Lower lobe of right lung (tissue), 2 donors: ENCODE measurements at regions not wholly inside any gene's neighbourhood (a gene's known extent, or its start where the extent isn't known, plus 50 kb on each side); places are given as distances from the start of the nearest gene placed in this dataset.

Experiments used
- ATAC-seq, 2 donors: fragments of 200-7000 bp; cut with Tn5 transposase; one replicate each; pipeline ENCODE4 v1.9.1; 2020 to 2022; ENCODE audit warnings: mild to moderate bottlenecking in 2 of 2, moderate library complexity in 2 of 2
- DNase-seq: peaks from one replicate; pipeline ENCODE4 v3.0.0-alpha.2; 2020
- H3K27ac ChIP-seq: fragments of 200-600 bp; one replicate; pipeline ENCODE4 v1.8.0; 2022
- H3K27me3 ChIP-seq: fragments of 200-600 bp; one replicate; pipeline ENCODE4 v1.8.0; 2022; ENCODE audit warnings: low read depth
- H3K36me3 ChIP-seq: fragments of 200-600 bp; one replicate; pipeline ENCODE4 v1.8.0; 2022; ENCODE audit warnings: mild to moderate bottlenecking
- H3K4me1 ChIP-seq: fragments of 200-600 bp; one replicate; pipeline ENCODE4 v1.8.0; 2022
- H3K4me3 ChIP-seq: fragments of 200-600 bp; one replicate; pipeline ENCODE4 v1.8.0; 2022; ENCODE audit warnings: mild to moderate bottlenecking
- H3K9me3 ChIP-seq: fragments of 200-600 bp; one replicate; pipeline ENCODE4 v1.8.0; 2022
- CTCF ChIP-seq: fragments of 200-600 bp; IDR thresholded peaks from one replicate; pipeline ENCODE4 v1.8.0; 2022; ENCODE audit warnings: antibody characterized with exemption, mild to moderate bottlenecking
- intact Hi-C: fragments of 100-400 bp; cut with DNase I; formaldehyde crosslinking; loops from one replicate; pipeline ENCODE4 v1.11.0; 2022
- donor health status: DM: no; HTN: yes; CAD: no; lungs with severe emphysema.

- Histone ChIP-seq H3K36me3 (no peaks in the 10 kb centered on the region), H3K27ac (no peak overlapping the region), H3K4me3 (no peak overlapping the region), H3K27me3 (no peaks in the 10 kb centered on the region), H3K9me3 (no peaks in the 10 kb centered on the region), H3K4me1 (no peaks in the 10 kb centered on the region)
- DNase-seq (no peak), ATAC-seq (no peak)
- intact Hi-C loops = no loop called here
- no peak for TF ChIP-seq CTCF
Observed at GRCh38 chr16:63080746-63081145, 1044.5 kb upstream of the CDH8 start.

GRCh38 chr16:63069047-63069446 lies 1032.8 kb upstream of the CDH8 start:
- ATAC-seq = no peak
- no peak overlapping the region for H3K27ac ChIP-seq
- no peak for TF ChIP-seq CTCF
- intact Hi-C loops = no loop called here
- DNase-seq = no peak
- H3K9me3 ChIP-seq = no peaks in the 10 kb centered on the region
- H3K36me3 ChIP-seq = no peaks in the 10 kb centered on the region
- no peaks in the 10 kb centered on the region for H3K4me1 ChIP-seq
- H3K27me3 ChIP-seq = no peaks in the 10 kb centered on the region
- H3K4me3 ChIP-seq = no peak overlapping the region

- Histone ChIP-seq H3K4me3 (no peak overlapping the region), H3K36me3 (no peaks in the 10 kb centered on the region), H3K4me1 (no peaks in the 10 kb centered on the region), H3K27ac (no peak overlapping the region), H3K9me3 (no peaks in the 10 kb centered on the region), H3K27me3 (no peaks in the 10 kb centered on the region)
- TF ChIP-seq CTCF = no peak
- intact Hi-C loops = no loop called here
- no peak for DNase-seq
- ATAC-seq = no peak
Observed at GRCh38 chr16:63067141-63067540, 1030.9 kb upstream of the CDH8 start.

DNA sequence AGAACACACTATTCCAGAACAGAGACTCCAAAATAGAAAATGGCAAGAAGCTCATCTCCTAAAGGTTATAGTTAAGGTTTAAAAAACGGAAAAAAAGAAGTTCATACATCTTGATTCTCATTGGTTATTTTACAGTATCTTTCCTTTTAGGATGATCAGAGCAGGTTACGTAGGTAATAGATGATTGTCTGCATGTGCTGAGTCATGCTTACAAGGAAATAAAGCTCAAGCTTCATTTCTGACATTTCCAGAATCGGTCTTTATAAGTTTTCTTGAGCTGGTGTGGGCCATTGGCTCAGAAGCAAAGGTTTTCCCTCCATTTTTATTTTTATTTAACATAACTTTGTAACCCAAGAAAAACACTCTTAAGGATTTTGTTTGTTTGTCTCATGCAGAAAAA lies 1030.3 kb upstream of the CDH8 start:
- ATAC-seq (no peak), DNase-seq (no peak)
- no peak for TF ChIP-seq CTCF
- intact Hi-C loops = no loop called here
- H3K4me1 ChIP-seq = no peaks in the 10 kb centered on the region
- no peak overlapping the region for H3K4me3 ChIP-seq
- no peaks in the 10 kb centered on the region for H3K36me3 ChIP-seq
- no peak overlapping the region for H3K27ac ChIP-seq
- no peaks in the 10 kb centered on the region for H3K27me3 ChIP-seq
- H3K9me3 ChIP-seq = no peaks in the 10 kb centered on the region

DNA sequence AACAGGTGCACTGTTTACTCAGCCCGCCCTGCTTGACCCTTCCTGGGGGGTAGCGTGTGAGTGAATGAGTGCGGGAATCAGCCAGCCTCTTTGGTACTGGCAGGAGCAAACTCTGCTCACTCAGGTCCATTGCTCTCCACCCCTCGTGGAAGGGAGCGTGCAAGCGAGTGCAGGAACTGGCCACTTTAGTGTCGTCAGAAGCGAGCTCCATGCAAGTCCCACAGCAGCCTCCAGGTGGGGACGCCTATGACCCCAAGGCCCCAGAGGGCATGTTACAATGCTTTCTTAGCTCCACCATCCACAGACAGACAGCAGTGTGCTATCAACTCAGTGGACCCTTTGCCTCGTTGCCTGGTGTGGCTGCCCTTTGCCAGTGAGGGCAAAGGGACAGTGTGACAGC lies 1025.1 kb upstream of the CDH8 start:
- Histone ChIP-seq H3K36me3 (no peaks in the 10 kb centered on the region), H3K4me1 (no peaks in the 10 kb centered on the region), H3K27ac (no peak overlapping the region), H3K9me3 (no peaks in the 10 kb centered on the region), H3K27me3 (no peaks in the 10 kb centered on the region), H3K4me3 (no peak overlapping the region)
- intact Hi-C loops = no loop called here
- no peak for TF ChIP-seq CTCF
- no peak for ATAC-seq
- no peak for DNase-seq

DNA sequence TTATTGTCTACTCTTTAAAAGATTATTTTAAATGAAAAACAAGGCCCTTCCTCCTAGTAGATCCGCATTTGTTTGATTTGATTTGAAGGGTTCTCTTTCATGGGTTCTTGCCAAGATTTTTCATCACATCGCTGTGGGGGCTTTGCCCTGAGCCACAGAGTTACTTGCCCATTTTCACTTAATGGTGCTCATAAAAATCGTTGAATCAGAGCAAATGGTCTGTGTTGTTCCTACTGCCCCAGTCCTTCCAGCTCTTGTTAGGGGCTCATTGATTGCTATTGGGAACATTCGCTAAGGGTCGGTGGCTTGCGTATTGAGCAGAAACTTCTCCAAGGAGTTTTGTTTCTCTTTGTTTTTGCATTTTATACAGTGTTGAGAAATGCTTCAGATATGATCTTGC lies 1023.4 kb upstream of the CDH8 start:
- Histone ChIP-seq H3K27ac (no peak overlapping the region), H3K9me3 (no peaks in the 10 kb centered on the region), H3K4me1 (no peaks in the 10 kb centered on the region), H3K4me3 (no peak overlapping the region), H3K27me3 (no peaks in the 10 kb centered on the region), H3K36me3 (no peaks in the 10 kb centered on the region)
- intact Hi-C loops = no loop called here
- ATAC-seq (no peak), DNase-seq (no peak)
- no peak for TF ChIP-seq CTCF
